ENCODE measurements at regions not wholly inside any gene's neighbourhood (a gene's known extent, or its start where the extent isn't known, plus 50 kb on each side); places are given as distances from the start of the nearest gene placed in this dataset.

DNA sequence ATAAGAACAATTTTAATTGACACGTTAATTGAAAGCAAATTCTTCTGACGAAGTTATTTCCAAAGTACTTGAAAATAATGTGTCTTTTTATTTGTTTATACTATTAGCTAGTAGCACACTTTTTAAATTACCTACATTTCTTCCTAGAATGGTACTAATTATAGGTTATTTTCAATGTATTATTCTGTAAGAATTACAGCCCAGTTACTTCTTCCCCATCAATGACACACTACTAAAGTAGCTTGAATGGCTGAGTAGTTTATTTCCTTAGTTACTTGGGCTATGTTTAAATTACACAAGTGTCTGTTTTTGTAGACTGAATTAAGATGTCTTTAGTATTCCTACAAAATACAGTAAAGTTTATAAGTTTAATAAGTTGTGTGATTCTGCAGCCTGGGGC, 217.6 kb upstream of the IL12A start:
- DNase-seq (ENCODE audit: low read depth, low spot score): no peak
- H3K4me3 ChIP-seq (ENCODE audit: low read depth, low read length): no peak overlapping the region
- POLR2A ChIA-PET: interaction anchor here (0.7 kb wide), 1 partner anchor 38 kb away, joined by 4 read pairs; no protein-coding TSS in a partner anchor
- CTCF ChIA-PET: interaction anchor here (0.6 to 13.5 kb wide), 8 partner anchors 12 to 511 kb away, joined by 3 to 131 read pairs (median 4); no protein-coding TSS in a partner anchor
- TF ChIP-seq, protein P1, sequence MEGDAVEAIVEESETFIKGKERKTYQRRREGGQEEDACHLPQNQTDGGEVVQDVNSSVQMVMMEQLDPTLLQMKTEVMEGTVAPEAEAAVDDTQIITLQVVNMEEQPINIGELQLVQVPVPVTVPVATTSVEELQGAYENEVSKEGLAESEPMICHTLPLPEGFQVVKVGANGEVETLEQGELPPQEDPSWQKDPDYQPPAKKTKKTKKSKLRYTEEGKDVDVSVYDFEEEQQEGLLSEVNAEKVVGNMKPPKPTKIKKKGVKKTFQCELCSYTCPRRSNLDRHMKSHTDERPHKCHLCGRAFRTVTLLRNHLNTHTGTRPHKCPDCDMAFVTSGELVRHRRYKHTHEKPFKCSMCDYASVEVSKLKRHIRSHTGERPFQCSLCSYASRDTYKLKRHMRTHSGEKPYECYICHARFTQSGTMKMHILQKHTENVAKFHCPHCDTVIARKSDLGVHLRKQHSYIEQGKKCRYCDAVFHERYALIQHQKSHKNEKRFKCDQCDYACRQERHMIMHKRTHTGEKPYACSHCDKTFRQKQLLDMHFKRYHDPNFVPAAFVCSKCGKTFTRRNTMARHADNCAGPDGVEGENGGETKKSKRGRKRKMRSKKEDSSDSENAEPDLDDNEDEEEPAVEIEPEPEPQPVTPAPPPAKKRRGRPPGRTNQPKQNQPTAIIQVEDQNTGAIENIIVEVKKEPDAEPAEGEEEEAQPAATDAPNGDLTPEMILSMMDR (IDR thresholded peaks at IDR 0.05; ENCODE audit: insufficient read depth, low read length, missing control alignments): no peak

DNA sequence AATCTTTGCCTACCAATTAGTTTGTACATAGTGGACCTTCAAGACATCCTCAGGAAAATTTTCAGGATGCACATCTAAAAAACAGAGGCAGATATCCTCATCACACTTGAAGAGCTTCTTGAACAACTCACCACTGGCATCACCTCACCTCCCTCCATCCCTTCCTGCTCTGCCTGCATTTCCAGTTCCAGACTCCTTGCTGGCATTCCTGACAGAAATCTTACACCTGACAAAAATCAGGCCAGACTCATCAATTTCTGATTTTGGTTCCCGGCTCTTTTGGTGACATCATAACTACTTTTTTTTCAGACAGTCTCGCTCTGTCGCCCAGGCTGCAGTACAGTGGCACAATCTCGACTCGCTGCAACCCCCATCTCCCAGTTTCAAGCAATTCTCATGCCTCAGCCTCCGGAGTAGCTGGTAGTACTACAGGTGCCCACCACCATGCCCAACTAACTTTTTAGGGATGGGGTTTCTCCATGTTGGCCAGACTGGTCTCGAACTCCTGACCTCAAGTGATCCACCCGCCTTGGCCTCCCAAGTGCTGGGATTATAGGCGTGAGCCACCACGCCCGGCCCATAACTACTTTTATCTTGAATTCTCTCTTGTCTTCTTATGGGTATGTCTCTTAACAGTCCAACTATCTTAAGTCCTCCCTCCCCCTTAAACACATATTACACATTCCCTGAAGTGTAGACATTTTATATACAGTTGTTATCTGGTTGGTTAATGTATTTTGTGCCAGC, 216.6 kb upstream of the IL12A start:
- no peak overlapping the region for H3K4me3 ChIP-seq (ENCODE audit: low read depth, low read length)
- TF ChIP-seq, protein P1 (IDR thresholded peaks at IDR 0.05; ENCODE audit: insufficient read depth, low read length, missing control alignments): no peak
- no peak for DNase-seq (ENCODE audit: low read depth, low spot score)
- ChIA-PET CTCF (interaction anchor here (1.1 to 13.5 kb wide), 9 partner anchors 9 to 234 kb away, joined by 3 to 131 read pairs (median 4); no protein-coding TSS in a partner anchor), POLR2A (no interaction called here)

DNA sequence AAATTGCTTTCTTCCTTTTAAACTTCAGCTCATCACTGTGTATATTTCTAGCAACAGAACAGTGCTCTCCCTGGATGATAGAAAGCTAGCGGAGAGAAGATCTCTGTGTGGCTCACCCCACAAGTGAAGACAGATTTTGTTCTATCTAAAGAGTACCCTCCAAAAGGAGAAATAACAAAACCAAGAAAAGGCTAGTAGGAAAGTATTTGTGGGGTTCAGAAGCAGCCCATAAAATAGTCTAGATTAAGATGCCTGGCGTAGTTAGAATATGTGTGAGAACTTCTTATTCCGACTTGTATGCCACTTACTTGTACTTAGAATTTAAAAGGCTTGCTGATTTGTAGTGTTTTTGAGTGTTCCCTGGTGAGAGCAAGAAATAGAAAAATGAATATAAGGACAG, 214.9 kb upstream of the IL12A start:
- CTCF ChIA-PET: interaction anchor here (1.9 to 13.5 kb wide), 7 partner anchors 7 to 232 kb away, joined by 4 to 131 read pairs (median 7); no protein-coding TSS in a partner anchor
- no peak for DNase-seq (ENCODE audit: low read depth, low spot score)
- POLR2A ChIA-PET: no interaction called here
- TF ChIP-seq, protein P1 (IDR thresholded peaks at IDR 0.05; ENCODE audit: insufficient read depth, low read length, missing control alignments): no peak
- H3K4me3 ChIP-seq (ENCODE audit: low read depth, low read length): no peak overlapping the region

DNA sequence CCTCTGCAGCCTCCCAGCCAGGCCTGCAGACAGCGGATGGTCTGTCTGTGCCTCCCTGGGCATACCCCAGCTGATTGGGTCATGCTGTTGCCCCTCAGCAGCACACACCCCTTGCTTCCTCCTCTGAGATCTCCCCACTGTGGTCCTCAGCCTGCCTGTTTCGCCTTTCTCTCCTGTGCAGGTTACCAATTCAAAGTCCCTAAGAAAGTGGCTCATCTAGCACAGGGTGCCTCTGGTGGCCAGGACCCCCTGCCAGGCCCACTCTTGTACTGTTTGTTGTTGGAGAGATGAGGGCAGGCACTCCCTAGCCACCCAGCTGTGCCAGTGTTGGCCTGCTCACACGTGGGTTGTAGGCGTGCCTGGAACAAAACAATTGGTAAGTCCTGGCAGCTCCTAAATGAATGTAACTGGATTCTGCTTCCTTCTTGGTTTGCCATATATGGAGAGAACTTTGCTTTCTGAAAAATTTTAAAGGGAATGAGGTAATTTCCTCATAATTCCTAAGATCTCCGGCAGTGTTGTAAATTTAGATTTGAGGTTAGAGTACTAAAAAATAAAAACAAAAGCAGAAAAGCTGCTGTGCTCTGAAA, 213.2 kb upstream of the IL12A start:
- POLR2A ChIA-PET: interaction anchor here (0.7 to 2.2 kb wide), 3 partner anchors 11 to 43 kb away, joined by 3 to 9 read pairs (median 9); no protein-coding TSS in a partner anchor
- CTCF ChIA-PET: interaction anchor here (0.6 to 13.5 kb wide), 9 partner anchors 9 to 456 kb away, joined by 3 to 131 read pairs (median 5); no protein-coding TSS in a partner anchor
- no peak overlapping the region for H3K4me3 ChIP-seq (ENCODE audit: low read depth, low read length)
- no peak for DNase-seq (ENCODE audit: low read depth, low spot score)
- TF ChIP-seq, protein P1 (IDR thresholded peaks at IDR 0.05; ENCODE audit: insufficient read depth, low read length, missing control alignments): no peak

DNA sequence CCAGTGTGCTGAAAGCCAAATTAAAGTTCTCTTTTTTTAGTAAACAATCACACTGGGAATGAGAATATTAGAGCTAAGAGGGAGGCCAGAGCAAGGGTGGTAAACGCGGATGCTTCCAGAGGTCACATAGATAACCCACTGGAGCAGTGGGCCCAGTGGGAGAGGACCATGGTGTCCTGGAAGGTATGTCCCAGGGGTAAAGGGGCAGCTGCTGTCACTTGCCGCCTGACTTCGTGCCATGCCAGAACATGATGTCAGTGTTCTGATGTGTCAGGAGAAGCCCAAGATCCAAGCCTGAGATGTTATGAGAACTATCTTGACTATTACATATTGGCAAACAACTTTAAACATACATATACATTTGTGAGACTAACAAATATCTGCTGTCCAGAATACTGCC, 211.9 kb upstream of the IL12A start:
- ChIA-PET CTCF (interaction anchor here (1.0 to 13.5 kb wide), 4 partner anchors 10 to 161 kb away, joined by 3 to 131 read pairs (median 22); no protein-coding TSS in a partner anchor), POLR2A (interaction anchor here (2.1 to 2.2 kb wide), 2 partner anchors 12 to 13 kb away, joined by 9 read pairs; no protein-coding TSS in a partner anchor)
- no peak for DNase-seq (ENCODE audit: low read depth, low spot score)
- TF ChIP-seq, protein P1 (IDR thresholded peaks at IDR 0.05; ENCODE audit: insufficient read depth, low read length, missing control alignments): no peak
- H3K4me3 ChIP-seq (ENCODE audit: low read depth, low read length): no peak overlapping the region

DNA sequence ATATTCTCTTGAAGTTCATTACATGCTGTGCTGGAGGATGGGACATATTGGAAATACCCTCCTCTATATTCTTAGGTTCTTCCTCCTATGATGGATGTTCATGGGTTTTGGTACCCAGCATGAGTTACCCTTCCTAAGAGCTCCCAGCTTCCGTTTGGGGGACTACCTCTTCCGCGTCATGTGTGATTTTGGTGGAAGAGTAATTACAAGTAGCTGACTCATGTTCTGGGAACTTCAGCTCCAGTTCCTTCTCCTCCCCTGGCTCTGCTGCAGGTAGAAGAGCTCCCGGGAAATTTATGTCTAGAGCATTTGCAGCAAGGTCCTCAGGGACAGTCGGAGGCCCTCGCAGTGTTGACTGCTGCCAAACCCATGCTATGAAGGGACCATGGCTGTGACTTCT, 208.8 kb upstream of the IL12A start:
- H3K4me3 ChIP-seq (ENCODE audit: low read depth, low read length): no peak overlapping the region
- no peak for DNase-seq (ENCODE audit: low read depth, low spot score)
- ChIA-PET CTCF (interaction anchor here (1.0 to 8.2 kb wide), 3 partner anchors 13 to 226 kb away, joined by 3 to 61 read pairs (median 3); no protein-coding TSS in a partner anchor), POLR2A (no interaction called here)
- TF ChIP-seq, protein P1 (IDR thresholded peaks at IDR 0.05; ENCODE audit: insufficient read depth, low read length, missing control alignments): no peak

Measured in AG04449 (cell line).